Activated B cell treated with CpG ODN at 0.5 μM for 24 hours (primary cell): ENCODE measurements at regions not wholly inside any gene's neighbourhood (a gene's known extent, or its start where the extent isn't known, plus 50 kb on each side); places are given as distances from the start of the nearest gene placed in this dataset.

Source experiments
- ATAC-seq: fragments of 200-7000 bp; cut with Tn5 transposase; one replicate; pipeline ENCODE4 v1.10.0; 2021; ENCODE audit warnings: low read depth, mild to moderate bottlenecking, moderate library complexity
- CTCF ChIA-PET: fragments of 350-600 bp; sonication (Branson Sonifier 250); formaldehyde crosslinking; loops from one replicate; lab custom pipeline; 2021; ENCODE audit warnings: antibody characterized with exemption; lab: Charles Lee
- POLR2A ChIA-PET: fragments of 350-600 bp; sonication (Branson Sonifier 250); formaldehyde crosslinking; loops from one replicate; lab custom pipeline; 2021; ENCODE audit warnings: antibody characterized with exemption; lab: Charles Lee
- DNase-seq: peaks from one replicate; pipeline ENCODE4 v3.0.0; 2022
- H3K27ac Mint-ChIP-seq: one replicate; pipeline ENCODE4 v1.8.0; 2020; ENCODE audit warnings: mixed read lengths
- H3K27me3 Mint-ChIP-seq: one replicate; pipeline ENCODE4 v1.8.0; 2021; ENCODE audit warnings: mixed read lengths
- H3K36me3 Mint-ChIP-seq: one replicate; pipeline ENCODE4 v1.8.0; 2021; ENCODE audit warnings: low read depth, mixed read lengths
- H3K4me1 Mint-ChIP-seq: one replicate; pipeline ENCODE4 v1.8.0; 2021; ENCODE audit warnings: mixed read lengths
- H3K4me3 Mint-ChIP-seq: one replicate; pipeline ENCODE4 v1.8.0; 2020; ENCODE audit warnings: mild to moderate bottlenecking, mixed read lengths
- H3K9me3 Mint-ChIP-seq: one replicate; pipeline ENCODE4 v1.8.0; 2020; ENCODE audit warnings: mixed read lengths
- CTCF ChIP-seq: fragments of 200-600 bp; IDR thresholded peaks from one replicate; pipeline ENCODE4 v1.8.0; 2022; ENCODE audit warnings: antibody characterized with exemption, mild to moderate bottlenecking
- intact Hi-C: fragments of 100-400 bp; cut with micrococcal nuclease; formaldehyde crosslinking; loops from one replicate; pipeline ENCODE4 v1.15.1; 2024

- no peak for ATAC-seq
- POLR2A ChIA-PET: no interaction called here
- H3K9me3 Mint-ChIP-seq: no peaks in the 10 kb centered on the region
- intact Hi-C loops: no loop called here
- CTCF ChIA-PET: no interaction called here
- no peaks in the 10 kb centered on the region for H3K36me3 Mint-ChIP-seq
- H3K27ac Mint-ChIP-seq: no peak overlapping the region
- DNase-seq: no peak
- H3K27me3 Mint-ChIP-seq: no peaks in the 10 kb centered on the region
- H3K4me3 Mint-ChIP-seq: no peak overlapping the region
- H3K4me1 Mint-ChIP-seq: no peaks in the 10 kb centered on the region
- no peak for TF ChIP-seq CTCF
Observed at GRCh38 chr13:37413161-37413560, 185.4 kb downstream of the POSTN start.

GRCh38 chr13:37412241-37412921 lies 186.2 kb downstream of the POSTN start:
- Mint-ChIP-seq H3K4me3 (no peak overlapping the region), H3K27me3 (no peaks in the 10 kb centered on the region), H3K36me3 (no peaks in the 10 kb centered on the region), H3K27ac (no peak overlapping the region), H3K9me3 (no peaks in the 10 kb centered on the region), H3K4me1 (no peaks in the 10 kb centered on the region)
- no peak for TF ChIP-seq CTCF
- no peak for ATAC-seq
- CTCF ChIA-PET: no interaction called here
- POLR2A ChIA-PET: no interaction called here
- intact Hi-C loops: no loop called here
- DNase-seq: no peak

- Mint-ChIP-seq H3K27me3 (no peaks in the 10 kb centered on the region), H3K4me1 (no peaks in the 10 kb centered on the region), H3K4me3 (no peak overlapping the region), H3K9me3 (peaks cover 3% of the 10 kb centered on the region), H3K36me3 (no peaks in the 10 kb centered on the region), H3K27ac (no peak overlapping the region)
- intact Hi-C loops: no loop called here
- CTCF ChIA-PET: no interaction called here
- TF ChIP-seq CTCF: no peak
- POLR2A ChIA-PET: no interaction called here
- DNase-seq (no peak), ATAC-seq (no peak)
Observed at GRCh38 chr13:37410316-37410715, 188.3 kb downstream of the POSTN start.

- H3K27ac Mint-ChIP-seq: no peak overlapping the region
- ChIA-PET CTCF (no interaction called here), POLR2A (no interaction called here)
- no peaks in the 10 kb centered on the region for H3K27me3 Mint-ChIP-seq
- H3K4me1 Mint-ChIP-seq: no peaks in the 10 kb centered on the region
- TF ChIP-seq CTCF: no peak
- no peaks in the 10 kb centered on the region for H3K36me3 Mint-ChIP-seq
- peaks cover 3% of the 10 kb centered on the region for H3K9me3 Mint-ChIP-seq
- DNase-seq (no peak), ATAC-seq (no peak)
- intact Hi-C loops: no loop called here
- no peak overlapping the region for H3K4me3 Mint-ChIP-seq
Observed at GRCh38 chr13:37409756-37410155, 188.8 kb downstream of the POSTN start.

GRCh38 chr13:37407156-37407555 lies 191.4 kb downstream of the POSTN start:
- H3K36me3 Mint-ChIP-seq: no peaks in the 10 kb centered on the region
- no peaks in the 10 kb centered on the region for H3K27me3 Mint-ChIP-seq
- no peak for DNase-seq
- intact Hi-C loops: no loop called here
- no peak for TF ChIP-seq CTCF
- H3K4me3 Mint-ChIP-seq: no peak overlapping the region
- no peaks in the 10 kb centered on the region for H3K4me1 Mint-ChIP-seq
- ChIA-PET CTCF (no interaction called here), POLR2A (no interaction called here)
- peaks cover 6% of the 10 kb centered on the region for H3K9me3 Mint-ChIP-seq
- ATAC-seq: no peak
- H3K27ac Mint-ChIP-seq: no peak overlapping the region
